NT2/D1 (cell line): ENCODE measurements at regions not wholly inside any gene's neighbourhood (a gene's known extent, or its start where the extent isn't known, plus 50 kb on each side); places are given as distances from the start of the nearest gene placed in this dataset.

Experiments used
- SUZ12 ChIP-seq: IDR thresholded peaks from 2 replicates; pipeline ENCODE4 v1.6.1; 2011; ENCODE audit not compliant: insufficient read length, insufficient read depth; ENCODE audit errors: extremely low read depth
- YY1 ChIP-seq: IDR thresholded peaks from 2 replicates; pipeline ENCODE4 v1.6.1; 2011; ENCODE audit not compliant: insufficient read length, insufficient read depth
- ZNF274 ChIP-seq: IDR thresholded peaks from 2 replicates; pipeline ENCODE4 v1.6.1; 2011; ENCODE audit warnings: mild to moderate bottlenecking, low read depth, low read length

GRCh38 chr9:21689854-21690253 lies 112.6 kb upstream of the MTAP start:
- TF ChIP-seq ZNF274 (no peak), SUZ12 (no peak), YY1 (no peak)
